Testis (tissue), 2 donors: ENCODE measurements at regions not wholly inside any gene's neighbourhood (a gene's known extent, or its start where the extent isn't known, plus 50 kb on each side); places are given as distances from the start of the nearest gene placed in this dataset.

Experiments used
- CTCF ChIP-seq, 3 experiments: fragments of 450-650 bp in 2 of 3; fragments of 200-600 bp in 1 of 3; sonication (generic) in 1 of 3; IDR thresholded peaks; one replicate each; pipeline ENCODE4 v1.5.1; 2016 to 2019; ENCODE audit warnings: antibody characterized with exemption in 3 of 3, mild to moderate bottlenecking in 2 of 3, moderate library complexity in 1 of 3
- POLR2A ChIP-seq: fragments of 450-650 bp; IDR thresholded peaks from one replicate; pipeline ENCODE4 v1.6.1; 2017; ENCODE audit warnings: antibody characterized with exemption, mild to moderate bottlenecking, moderate library complexity

- TF ChIP-seq CTCF (IDR thresholded peaks at IDR 0.05) (no peak), POLR2A (no peak)
Measured at GRCh38 chr14:40129159-40129558, 696.9 kb upstream of the FBXO33 start.
